ENCODE measurements at regions not wholly inside any gene's neighbourhood (a gene's known extent, or its start where the extent isn't known, plus 50 kb on each side); places are given as distances from the start of the nearest gene placed in this dataset.

GRCh38 chr7:116328161-116328560 is 117.8 kb downstream of the TES start:
- TF ChIP-seq CTCF (IDR thresholded peaks at IDR 0.05; ENCODE audit: extremely low read depth, low read depth, low read length) = no peak
- no peak for DNase-seq (ENCODE audit: insufficient read length, low spot score, missing footprints)

GRCh38 chr7:116329686-116330503 is 119.6 kb downstream of the TES start:
- Histone ChIP-seq H3K27me3 (ENCODE audit: insufficient read depth, low read length) (no peaks in the 10 kb centered on the region), H3K36me3 (ENCODE audit: insufficient read depth, low read length) (no peaks in the 10 kb centered on the region), H3K9me3 (ENCODE audit: low read depth, low read length) (no peaks in the 10 kb centered on the region), H3K4me2 (ENCODE audit: insufficient read depth, low read length) (no peak overlapping the region), H3K79me2 (ENCODE audit: insufficient read depth, low read length) (no peaks in the 10 kb centered on the region), H4K20me1 (ENCODE audit: insufficient read depth, low read length) (no peaks in the 10 kb centered on the region), H3K27ac (ENCODE audit: low read depth, low read length) (no peak overlapping the region), H3K4me3 (ENCODE audit: insufficient read depth, low read length) (no peak overlapping the region), H3K4me1 (ENCODE audit: insufficient read depth, low read length) (peaks cover 9% of the 10 kb centered on the region), H2AFZ (ENCODE audit: low read length) (peak overlapping the region; percentile 38)
- no peak for DNase-seq (ENCODE audit: insufficient read length, low spot score, missing footprints)
- TF ChIP-seq CTCF (IDR thresholded peaks at IDR 0.05; ENCODE audit: extremely low read depth, low read depth, low read length) = no peak

More at GRCh38 chr7:116328161-116328560, 117.8 kb downstream of the TES start:
- peak overlapping the region; percentile 63 for H2AFZ ChIP-seq (ENCODE audit: low read length)
- H3K27ac ChIP-seq (ENCODE audit: low read depth, low read length) = peak overlapping the region; percentile 57
- H3K4me1 ChIP-seq (ENCODE audit: insufficient read depth, low read length) = peaks cover 9% of the 10 kb centered on the region
- no peaks in the 10 kb centered on the region for H3K36me3 ChIP-seq (ENCODE audit: insufficient read depth, low read length)
- H4K20me1 ChIP-seq (ENCODE audit: insufficient read depth, low read length) = no peaks in the 10 kb centered on the region
- no peaks in the 10 kb centered on the region for H3K9me3 ChIP-seq (ENCODE audit: low read depth, low read length)
- peak overlapping the region; percentile 23 for H3K4me2 ChIP-seq (ENCODE audit: insufficient read depth, low read length)
- H3K4me3 ChIP-seq (ENCODE audit: insufficient read depth, low read length) = no peak overlapping the region
- H3K79me2 ChIP-seq (ENCODE audit: insufficient read depth, low read length) = no peaks in the 10 kb centered on the region
- no peaks in the 10 kb centered on the region for H3K27me3 ChIP-seq (ENCODE audit: insufficient read depth, low read length)

GRCh38 chr7:116331020-116331419 is 120.7 kb downstream of the TES start:
- Histone ChIP-seq H3K36me3 (ENCODE audit: insufficient read depth, low read length) (no peaks in the 10 kb centered on the region), H3K4me1 (ENCODE audit: insufficient read depth, low read length) (peaks cover 9% of the 10 kb centered on the region), H3K27ac (ENCODE audit: low read depth, low read length) (no peak overlapping the region), H3K9me3 (ENCODE audit: low read depth, low read length) (no peaks in the 10 kb centered on the region), H3K27me3 (ENCODE audit: insufficient read depth, low read length) (no peaks in the 10 kb centered on the region), H3K4me3 (ENCODE audit: insufficient read depth, low read length) (no peak overlapping the region), H4K20me1 (ENCODE audit: insufficient read depth, low read length) (no peaks in the 10 kb centered on the region), H3K4me2 (ENCODE audit: insufficient read depth, low read length) (no peak overlapping the region), H2AFZ (ENCODE audit: low read length) (no peak overlapping the region), H3K79me2 (ENCODE audit: insufficient read depth, low read length) (no peaks in the 10 kb centered on the region)
- no peak for TF ChIP-seq CTCF (IDR thresholded peaks at IDR 0.05; ENCODE audit: extremely low read depth, low read depth, low read length)
- DNase-seq (ENCODE audit: insufficient read length, low spot score, missing footprints) = no peak

GRCh38 chr7:116332766-116333165 is 122.4 kb downstream of the TES start:
- no peak overlapping the region for H3K27ac ChIP-seq (ENCODE audit: low read depth, low read length)
- H2AFZ ChIP-seq (ENCODE audit: low read length) = no peak overlapping the region
- no peaks in the 10 kb centered on the region for H3K27me3 ChIP-seq (ENCODE audit: insufficient read depth, low read length)
- H3K4me3 ChIP-seq (ENCODE audit: insufficient read depth, low read length) = no peak overlapping the region
- H3K79me2 ChIP-seq (ENCODE audit: insufficient read depth, low read length) = no peaks in the 10 kb centered on the region
- no peaks in the 10 kb centered on the region for H3K36me3 ChIP-seq (ENCODE audit: insufficient read depth, low read length)
- H3K4me1 ChIP-seq (ENCODE audit: insufficient read depth, low read length) = peaks cover 5% of the 10 kb centered on the region
- H4K20me1 ChIP-seq (ENCODE audit: insufficient read depth, low read length) = no peaks in the 10 kb centered on the region
- H3K4me2 ChIP-seq (ENCODE audit: insufficient read depth, low read length) = no peak overlapping the region
- no peak for DNase-seq (ENCODE audit: insufficient read length, low spot score, missing footprints)
- no peak for TF ChIP-seq CTCF (IDR thresholded peaks at IDR 0.05; ENCODE audit: extremely low read depth, low read depth, low read length)
- no peaks in the 10 kb centered on the region for H3K9me3 ChIP-seq (ENCODE audit: low read depth, low read length)
